IMR-90 (cell line): ENCODE measurements at regions not wholly inside any gene's neighbourhood (a gene's known extent, or its start where the extent isn't known, plus 50 kb on each side); places are given as distances from the start of the nearest gene placed in this dataset.

Experiments used
- BHLHE40 ChIP-seq: fragments of 150-350 bp; IDR thresholded peaks from 2 replicates; pipeline ENCODE4 v1.6.1; 2016; ENCODE audit warnings: mild to moderate bottlenecking, low read depth, low read length
- CTCF ChIP-seq: conservative IDR thresholded peaks from 2 replicates; pipeline ENCODE4 v1.5.1; 2012; ENCODE audit warnings: mild to moderate bottlenecking, low read depth, low read length, improper control_type of control experiment
- POLR2A ChIP-seq: IDR thresholded peaks from 2 replicates; pipeline ENCODE4 v1.6.1; 2012; ENCODE audit warnings: mild to moderate bottlenecking, low read depth, low read length
- RFX5 ChIP-seq: IDR thresholded peaks from 2 replicates; pipeline ENCODE4 v1.8.0; 2012; ENCODE audit warnings: low read depth, mild to moderate bottlenecking, low read length, moderate library complexity
- USF2 ChIP-seq: fragments of 150-350 bp; IDR thresholded peaks from 2 replicates; pipeline ENCODE4 v1.6.1; 2017; ENCODE audit warnings: mild to moderate bottlenecking, antibody characterized with exemption, low read length, low read depth

GRCh38 chr1:87778896-87779295, 450.2 kb downstream of the LMO4 start:
- TF ChIP-seq CTCF = no peak
- no peak for TF ChIP-seq RFX5
- no peak for TF ChIP-seq POLR2A
- no peak for TF ChIP-seq USF2
- no peak for TF ChIP-seq BHLHE40
